Prostate gland (tissue), 2 donors: ENCODE measurements at regions not wholly inside any gene's neighbourhood (a gene's known extent, or its start where the extent isn't known, plus 50 kb on each side); places are given as distances from the start of the nearest gene placed in this dataset.

Source experiments
- DNase-seq: peaks from one replicate; pipeline ENCODE4 v3.0.0-alpha.2; 2019; ENCODE audit warnings: low spot score
- H3K27ac ChIP-seq, 2 donors: fragments of 200-600 bp; sonication (generic); 2 replicates each; pipeline ENCODE4 v1.5.1; 2017 to 2019
- H3K27me3 ChIP-seq: fragments of 200-600 bp; sonication (generic); replicated peaks from 2 replicates; pipeline ENCODE4 v1.5.1; 2019; ENCODE audit not compliant: insufficient read depth
- H3K36me3 ChIP-seq, 2 donors: fragments of 200-600 bp; sonication (generic); 1 replicate in 1 of 2; 2 replicates in 1 of 2; pipeline versions ENCODE4 v1.5.1 to v1.8.1; 2017 to 2019
- H3K4me1 ChIP-seq: fragments of 200-600 bp; sonication (generic); replicated peaks from 2 replicates; pipeline ENCODE4 v1.5.1; 2019
- H3K4me3 ChIP-seq, 2 donors: fragments of 200-600 bp; sonication (generic); 2 replicates each; pipeline ENCODE4 v1.5.1; 2017 to 2019
- H3K9me3 ChIP-seq: fragments of 200-600 bp; sonication (generic); 2 replicates; pipeline ENCODE4 v1.5.1; 2017
- POLR2A ChIP-seq: fragments of 450-650 bp; IDR thresholded peaks from one replicate; pipeline ENCODE4 v1.6.1; 2016; ENCODE audit warnings: antibody characterized with exemption, mild to moderate bottlenecking
- POLR2AphosphoS5 ChIP-seq: sonication (generic); formaldehyde crosslinking; IDR thresholded peaks from one replicate; pipeline ENCODE4 v1.6.1; 2017; ENCODE audit warnings: antibody characterized with exemption
- WGBS: methylation state at CpG from one replicate; pipeline ENCODE4 v1.1.5; 2018; 5-methylcytosine and 5-hydroxymethylcytosine counted together
- intact Hi-C: fragments of 100-400 bp; cut with DNase I; formaldehyde crosslinking; loops from one replicate; pipeline ENCODE4 v1.14.2; 2022
- TF ChIP-seq, protein P1 (sequence below), 4 experiments: fragments of 200-600 bp in 2 of 4; fragments of 450-650 bp in 2 of 4; sonication (generic) in 2 of 4; IDR thresholded peaks; 1 replicate in 3 of 4; 2 replicates in 1 of 4; pipeline ENCODE4 v1.5.1; 2016 to 2019; ENCODE audit warnings: antibody characterized with exemption in 4 of 4, mild to moderate bottlenecking in 2 of 4, moderate library complexity in 2 of 4

DNA sequence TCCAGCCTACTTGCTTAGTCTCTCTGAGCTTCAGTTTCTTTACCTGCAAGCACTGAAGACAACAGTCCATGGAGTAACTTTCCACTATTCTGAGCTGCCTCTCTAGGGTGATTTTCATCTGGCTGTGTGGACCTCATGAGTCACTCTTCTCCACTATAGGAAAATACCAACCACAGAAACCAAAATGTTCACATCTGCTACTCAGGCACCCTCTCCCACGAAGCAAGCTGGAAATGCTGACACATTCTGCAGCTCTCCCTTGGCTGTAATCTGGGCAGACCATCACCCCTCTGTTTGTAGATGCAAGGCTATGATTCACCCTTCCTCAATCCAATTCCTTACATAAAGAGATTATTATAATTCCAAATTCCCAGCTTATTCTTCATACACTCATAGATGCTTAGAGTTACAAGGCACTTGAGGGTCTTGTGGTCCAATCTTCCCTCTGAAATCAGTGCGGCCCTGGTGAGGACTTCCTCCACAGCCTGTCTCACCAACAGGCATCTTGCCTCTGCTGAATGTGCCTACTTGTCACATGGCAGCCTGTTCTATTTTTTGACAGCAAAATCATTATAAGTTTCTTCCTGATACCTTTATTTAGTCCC is 97.0 kb upstream of the LNX1 start:
- WGBS, result 67% methylated on average over 2 of the region's 2 CpGs
- no peak for DNase-seq
- TF ChIP-seq POLR2A, result no peak
- TF ChIP-seq, protein P1, sequence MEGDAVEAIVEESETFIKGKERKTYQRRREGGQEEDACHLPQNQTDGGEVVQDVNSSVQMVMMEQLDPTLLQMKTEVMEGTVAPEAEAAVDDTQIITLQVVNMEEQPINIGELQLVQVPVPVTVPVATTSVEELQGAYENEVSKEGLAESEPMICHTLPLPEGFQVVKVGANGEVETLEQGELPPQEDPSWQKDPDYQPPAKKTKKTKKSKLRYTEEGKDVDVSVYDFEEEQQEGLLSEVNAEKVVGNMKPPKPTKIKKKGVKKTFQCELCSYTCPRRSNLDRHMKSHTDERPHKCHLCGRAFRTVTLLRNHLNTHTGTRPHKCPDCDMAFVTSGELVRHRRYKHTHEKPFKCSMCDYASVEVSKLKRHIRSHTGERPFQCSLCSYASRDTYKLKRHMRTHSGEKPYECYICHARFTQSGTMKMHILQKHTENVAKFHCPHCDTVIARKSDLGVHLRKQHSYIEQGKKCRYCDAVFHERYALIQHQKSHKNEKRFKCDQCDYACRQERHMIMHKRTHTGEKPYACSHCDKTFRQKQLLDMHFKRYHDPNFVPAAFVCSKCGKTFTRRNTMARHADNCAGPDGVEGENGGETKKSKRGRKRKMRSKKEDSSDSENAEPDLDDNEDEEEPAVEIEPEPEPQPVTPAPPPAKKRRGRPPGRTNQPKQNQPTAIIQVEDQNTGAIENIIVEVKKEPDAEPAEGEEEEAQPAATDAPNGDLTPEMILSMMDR (IDR thresholded peaks at IDR 0.05), result no peak
- no peak for TF ChIP-seq POLR2AphosphoS5
- Histone ChIP-seq H3K27ac (no peak overlapping the region), H3K27me3 (no peaks in the 10 kb centered on the region), H3K4me1 (no peaks in the 10 kb centered on the region), H3K36me3 (no peaks in the 10 kb centered on the region), H3K9me3 (no peaks in the 10 kb centered on the region), H3K4me3 (no peak overlapping the region)
- intact Hi-C loops, result no loop called here

DNA sequence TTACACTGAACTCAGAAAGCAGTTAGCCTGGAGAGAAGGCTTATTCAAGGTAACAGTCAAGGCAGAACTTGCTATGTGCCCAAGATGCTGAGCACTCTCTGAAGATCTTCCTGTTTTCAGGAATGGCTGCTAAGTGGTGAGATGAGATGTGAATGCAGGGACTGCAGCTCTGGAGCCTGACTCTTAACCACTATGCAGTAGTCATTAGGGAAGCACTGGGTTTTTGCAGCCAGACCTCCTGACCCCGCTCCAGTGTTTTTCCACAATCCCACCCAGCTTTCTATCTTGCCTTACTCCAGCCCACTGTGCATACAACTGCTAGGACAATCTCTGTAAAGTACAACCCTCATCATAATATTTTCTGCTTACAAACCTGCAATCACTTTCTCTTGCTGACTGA is 95.2 kb upstream of the LNX1 start:
- Histone ChIP-seq H3K9me3 (no peaks in the 10 kb centered on the region), H3K36me3 (no peaks in the 10 kb centered on the region), H3K27me3 (no peaks in the 10 kb centered on the region), H3K4me1 (no peaks in the 10 kb centered on the region), H3K4me3 (no peak overlapping the region), H3K27ac (no peak overlapping the region)
- no peak for DNase-seq
- 95% methylated on average over 1 of the region's 1 CpG for WGBS
- intact Hi-C loops, result no loop called here
- TF ChIP-seq POLR2A (no peak), POLR2AphosphoS5 (no peak)
- TF ChIP-seq, protein P1 (IDR thresholded peaks at IDR 0.05), result no peak

DNA sequence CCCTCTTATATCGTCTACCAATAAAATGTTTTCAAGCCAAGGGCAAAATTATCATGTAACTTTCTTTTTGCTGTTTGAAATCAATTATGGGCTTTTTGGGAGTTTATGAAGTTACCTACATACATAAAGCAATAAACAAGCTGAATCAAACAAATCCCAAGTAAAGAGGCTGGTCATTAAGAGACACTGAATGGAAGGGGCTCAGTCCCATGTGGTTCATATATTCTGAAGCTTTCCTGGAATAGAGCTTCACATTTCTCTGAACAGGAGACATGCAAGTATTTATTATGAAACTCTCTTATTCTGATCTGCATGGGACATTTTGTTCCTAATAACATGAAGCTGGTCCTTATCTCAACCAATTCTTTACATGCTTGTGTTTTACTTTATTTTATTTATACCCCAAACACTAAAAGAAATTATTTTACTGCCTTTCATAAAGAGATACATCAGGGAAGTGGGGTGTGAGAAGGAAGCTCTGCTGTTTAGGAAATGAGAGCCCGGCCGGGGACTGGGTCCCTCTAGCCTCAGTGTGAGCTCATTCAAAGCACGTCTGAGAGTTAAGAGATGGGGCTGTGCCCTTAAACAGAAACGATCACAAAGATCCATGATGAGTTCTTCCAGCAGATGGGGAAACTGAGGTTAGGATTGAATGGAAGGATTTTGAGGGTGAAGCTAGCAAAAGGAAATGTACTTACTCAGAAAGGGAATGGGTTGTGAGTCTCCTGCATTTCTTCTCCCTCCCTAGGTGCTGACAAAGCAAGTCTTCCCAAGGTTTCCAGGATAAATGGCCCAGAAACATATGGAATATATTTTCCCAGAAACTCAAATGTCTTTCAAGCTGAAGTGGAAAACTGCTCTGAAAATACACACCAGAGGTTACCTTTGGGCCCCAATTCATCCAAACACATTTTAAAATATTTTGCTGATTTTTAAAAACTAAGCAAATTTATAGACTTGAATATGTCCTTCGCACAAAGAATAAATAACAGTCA is 93.1 kb upstream of the LNX1 start:
- no peaks in the 10 kb centered on the region for H3K4me1 ChIP-seq
- no peak for DNase-seq
- H3K27me3 ChIP-seq, result no peaks in the 10 kb centered on the region
- no peaks in the 10 kb centered on the region for H3K9me3 ChIP-seq
- no peaks in the 10 kb centered on the region for H3K36me3 ChIP-seq
- H3K27ac ChIP-seq, result no peak overlapping the region
- WGBS, result 58% methylated on average over 6 of the region's 6 CpGs
- no peak overlapping the region for H3K4me3 ChIP-seq
- TF ChIP-seq, protein P1 (IDR thresholded peaks at IDR 0.05), result no peak
- no peak for TF ChIP-seq POLR2AphosphoS5
- TF ChIP-seq POLR2A, result no peak
- intact Hi-C loops, result no loop called here

DNA sequence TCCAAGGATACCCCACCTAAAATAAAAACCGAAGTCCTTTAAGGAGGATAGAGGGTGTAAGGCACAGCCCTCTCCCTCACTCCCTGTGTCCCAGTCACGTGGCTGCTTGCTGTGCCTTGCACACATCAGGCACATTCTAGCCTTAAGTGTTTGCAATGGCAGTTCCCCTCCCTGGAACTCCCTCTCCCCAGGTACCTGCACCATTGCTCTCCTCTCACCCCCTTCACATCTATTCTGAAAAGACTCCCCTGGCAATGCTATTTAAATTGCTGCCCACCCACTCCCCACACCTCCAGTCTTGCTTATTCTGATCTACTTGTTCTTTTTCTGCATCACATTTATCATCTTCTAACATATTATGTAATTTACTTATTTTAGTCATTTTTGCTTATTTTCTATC is 91.6 kb upstream of the LNX1 start:
- no peak for TF ChIP-seq POLR2A
- TF ChIP-seq, protein P1 (IDR thresholded peaks at IDR 0.05), result no peak
- TF ChIP-seq POLR2AphosphoS5, result no peak
- H3K36me3 ChIP-seq, result no peaks in the 10 kb centered on the region
- H3K27me3 ChIP-seq, result no peaks in the 10 kb centered on the region
- no peaks in the 10 kb centered on the region for H3K4me1 ChIP-seq
- no peak overlapping the region for H3K4me3 ChIP-seq
- DNase-seq, result no peak
- intact Hi-C loops, result no loop called here
- H3K27ac ChIP-seq, result no peak overlapping the region
- H3K9me3 ChIP-seq, result no peaks in the 10 kb centered on the region
- WGBS, result 75% methylated on average over 2 of the region's 2 CpGs
